ENCODE measurements at regions not wholly inside any gene's neighbourhood (a gene's known extent, or its start where the extent isn't known, plus 50 kb on each side); places are given as distances from the start of the nearest gene placed in this dataset.

- TF ChIP-seq, protein P1, sequence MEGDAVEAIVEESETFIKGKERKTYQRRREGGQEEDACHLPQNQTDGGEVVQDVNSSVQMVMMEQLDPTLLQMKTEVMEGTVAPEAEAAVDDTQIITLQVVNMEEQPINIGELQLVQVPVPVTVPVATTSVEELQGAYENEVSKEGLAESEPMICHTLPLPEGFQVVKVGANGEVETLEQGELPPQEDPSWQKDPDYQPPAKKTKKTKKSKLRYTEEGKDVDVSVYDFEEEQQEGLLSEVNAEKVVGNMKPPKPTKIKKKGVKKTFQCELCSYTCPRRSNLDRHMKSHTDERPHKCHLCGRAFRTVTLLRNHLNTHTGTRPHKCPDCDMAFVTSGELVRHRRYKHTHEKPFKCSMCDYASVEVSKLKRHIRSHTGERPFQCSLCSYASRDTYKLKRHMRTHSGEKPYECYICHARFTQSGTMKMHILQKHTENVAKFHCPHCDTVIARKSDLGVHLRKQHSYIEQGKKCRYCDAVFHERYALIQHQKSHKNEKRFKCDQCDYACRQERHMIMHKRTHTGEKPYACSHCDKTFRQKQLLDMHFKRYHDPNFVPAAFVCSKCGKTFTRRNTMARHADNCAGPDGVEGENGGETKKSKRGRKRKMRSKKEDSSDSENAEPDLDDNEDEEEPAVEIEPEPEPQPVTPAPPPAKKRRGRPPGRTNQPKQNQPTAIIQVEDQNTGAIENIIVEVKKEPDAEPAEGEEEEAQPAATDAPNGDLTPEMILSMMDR (conservative IDR thresholded peaks at IDR 0.05 in 1 of 2, IDR thresholded peaks at IDR 0.05 in 1 of 2; ENCODE audit: extremely low read depth in 1 of 2, insufficient read depth in 1 of 2, low read depth in 1 of 2, low read length in 2 of 2), result no peak
- TF ChIP-seq EZH2 (IDR thresholded peaks at IDR 0.05; ENCODE audit: borderline replicate concordance, low read length), result no peak
Measured at GRCh38 chr5:62017092-62017491, 288.9 kb upstream of the KIF2A start.
